ENCODE measurements at regions not wholly inside any gene's neighbourhood (a gene's known extent, or its start where the extent isn't known, plus 50 kb on each side); places are given as distances from the start of the nearest gene placed in this dataset.

GRCh38 chr14:83664389-83664788 is 1865.6 kb upstream of the FLRT2 start:
- Histone ChIP-seq H3K9me3 (no peaks in the 10 kb centered on the region), H3K4me3 (no peak overlapping the region), H3K27me3 (no peaks in the 10 kb centered on the region), H3K27ac (no peak overlapping the region), H3K4me1 (ENCODE audit: insufficient read depth) (no peaks in the 10 kb centered on the region), H3K36me3 (no peaks in the 10 kb centered on the region)
- no peak for DNase-seq
- intact Hi-C loops (cut with DNase I): no loop called here
- TF ChIP-seq POLR2A (IDR thresholded peaks at IDR 0.05) (no peak), EP300 (IDR thresholded peaks at IDR 0.05) (no peak), CTCF (IDR thresholded peaks at IDR 0.05) (no peak)

- H3K27ac ChIP-seq: no peak overlapping the region
- no peaks in the 10 kb centered on the region for H3K36me3 ChIP-seq
- H3K27me3 ChIP-seq: no peaks in the 10 kb centered on the region
- H3K4me3 ChIP-seq: no peak overlapping the region
- intact Hi-C loops (cut with DNase I): no loop called here
- WGBS, 3 donors: 96 to 99% (median 96%) methylated on average over 1 of the region's 1 CpG
- DNase-seq: no peak
- no peaks in the 10 kb centered on the region for H3K4me1 ChIP-seq (ENCODE audit: insufficient read depth)
- H3K9me3 ChIP-seq: no peaks in the 10 kb centered on the region
- TF ChIP-seq CTCF (IDR thresholded peaks at IDR 0.05): no peak
- no peak for TF ChIP-seq POLR2A (IDR thresholded peaks at IDR 0.05)
- TF ChIP-seq EP300 (IDR thresholded peaks at IDR 0.05): no peak
These were observed 1840.7 kb upstream of the FLRT2 start for GRCh38 chr14:83689265-83689664.

GRCh38 chr14:83697099-83697498 is 1832.8 kb upstream of the FLRT2 start:
- H3K4me3 ChIP-seq: no peak overlapping the region
- intact Hi-C loops (cut with DNase I): no loop called here
- no peak for DNase-seq

GRCh38 chr14:83702619-83703018 is 1827.3 kb upstream of the FLRT2 start:
- no peaks in the 10 kb centered on the region for H3K27me3 ChIP-seq
- TF ChIP-seq EP300 (IDR thresholded peaks at IDR 0.05): no peak
- no peak for TF ChIP-seq POLR2A (IDR thresholded peaks at IDR 0.05)
- no peak for TF ChIP-seq CTCF (IDR thresholded peaks at IDR 0.05)
- H3K4me1 ChIP-seq (ENCODE audit: insufficient read depth): peaks cover 4% of the 10 kb centered on the region
- intact Hi-C loops (cut with DNase I): no loop called here
- H3K9me3 ChIP-seq: no peaks in the 10 kb centered on the region
- no peak overlapping the region for H3K27ac ChIP-seq
- 89 to 93% (median 90%) methylated on average over 1 of the region's 1 CpG for WGBS, 3 donors
- no peak overlapping the region for H3K4me3 ChIP-seq
- no peaks in the 10 kb centered on the region for H3K36me3 ChIP-seq
- DNase-seq: no peak

More at GRCh38 chr14:83697099-83697498, 1832.8 kb upstream of the FLRT2 start:
- H3K36me3 ChIP-seq: no peaks in the 10 kb centered on the region
- H3K9me3 ChIP-seq: no peaks in the 10 kb centered on the region
- H3K27ac ChIP-seq: no peak overlapping the region
- H3K4me1 ChIP-seq (ENCODE audit: insufficient read depth): no peaks in the 10 kb centered on the region
- no peaks in the 10 kb centered on the region for H3K27me3 ChIP-seq
- TF ChIP-seq CTCF (IDR thresholded peaks at IDR 0.05): no peak
- TF ChIP-seq EP300 (IDR thresholded peaks at IDR 0.05): no peak
- TF ChIP-seq POLR2A (IDR thresholded peaks at IDR 0.05): no peak

Data from ovary (tissue), 7 donors.